ENCODE measurements at regions not wholly inside any gene's neighbourhood (a gene's known extent, or its start where the extent isn't known, plus 50 kb on each side); places are given as distances from the start of the nearest gene placed in this dataset.

DNA sequence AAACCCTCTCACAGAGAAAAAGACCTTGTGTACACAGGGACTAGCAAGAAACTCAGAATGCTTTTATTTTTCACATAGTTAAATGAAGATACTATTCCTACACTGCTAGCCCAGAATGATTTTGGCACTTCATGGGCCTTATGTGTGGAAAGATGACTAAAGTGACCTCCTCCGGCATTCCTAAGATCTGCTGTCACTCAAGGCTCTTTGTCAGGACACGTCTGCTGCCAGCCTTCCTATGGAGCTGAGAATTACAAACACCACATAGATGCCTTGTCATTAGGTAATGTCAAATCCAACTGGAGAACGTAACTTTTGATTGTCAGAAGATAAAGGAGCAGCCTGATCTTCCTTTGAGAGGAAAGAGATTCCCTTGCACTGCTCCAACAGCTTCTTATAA is 249.1 kb downstream of the FAT3 start (continued):
- TF ChIP-seq CBX8 (IDR thresholded peaks at IDR 0.05; ENCODE audit: borderline replicate concordance, extremely low read depth, low read depth, low read length, poor library complexity, severe bottlenecking), result no peak
- TF ChIP-seq DACH1 (IDR thresholded peaks at IDR 0.05; ENCODE audit: partially characterized antibody), result no peak
- TF ChIP-seq ZNF436 (CRISPR knock-in tag; IDR thresholded peaks at IDR 0.05), result no peak
- no peak for TF ChIP-seq EZH2 (IDR thresholded peaks at IDR 0.05; ENCODE audit: borderline replicate concordance, low read depth, low read length)
- no peak for TF ChIP-seq ZBTB8A (IDR thresholded peaks at IDR 0.05; ENCODE audit: partially characterized antibody)
- TF ChIP-seq KAT8 (IDR thresholded peaks at IDR 0.05; ENCODE audit: low read depth), result no peak
- no peak for TF ChIP-seq HMG20B (CRISPR knock-in tag; IDR thresholded peaks at IDR 0.05)
- no peak for TF ChIP-seq NCOA6 (IDR thresholded peaks at IDR 0.05)
- TF ChIP-seq RBBP5 (IDR thresholded peaks at IDR 0.05; ENCODE audit: borderline replicate concordance, insufficient read depth, low read length, poor library complexity, severe bottlenecking), result no peak

DNA sequence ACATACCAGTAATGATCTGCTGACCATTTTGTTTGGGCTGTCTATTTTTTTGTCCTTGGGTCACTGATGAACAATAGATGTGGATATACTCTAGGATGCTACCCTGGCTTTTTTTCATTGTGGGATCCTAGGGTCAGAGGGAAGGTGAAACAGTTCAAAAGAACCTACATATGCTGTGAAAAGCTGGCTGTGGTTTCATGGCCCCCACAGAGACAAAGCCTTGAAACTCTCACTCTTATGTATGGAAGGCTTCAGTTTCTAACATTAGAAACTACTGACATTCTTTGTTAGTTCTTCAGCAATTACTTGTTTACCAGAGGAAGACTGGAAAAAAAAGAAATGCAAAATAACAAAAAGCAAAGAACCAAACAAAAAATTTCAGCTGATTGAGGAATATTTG is 250.7 kb downstream of the FAT3 start:
- intact Hi-C loops (cut with micrococcal nuclease) (no loop called here), in situ Hi-C loops (cut with MboI) (no loop called here)
- POLR2A ChIA-PET, result no interaction called here
- Histone ChIP-seq H3K4me3 (no peak overlapping the region), H3K27me3 (ENCODE audit: control insufficient read depth in 2 of 2, insufficient read depth in 2 of 2, low read length in 2 of 2) (no peaks in the 10 kb centered on the region), H3K9me1 (ENCODE audit: control insufficient read depth, insufficient read depth, low read length) (no peaks in the 10 kb centered on the region), H3K9me3 (replicated peaks; ENCODE audit: control insufficient read depth, insufficient read depth, low read depth, low read length) (no peaks in the 10 kb centered on the region), H3K27ac (ENCODE audit: extremely low read depth, low read depth, low read length) (no peak overlapping the region), H3K4me1 (replicated peaks in 1 of 2; ENCODE audit: control insufficient read depth in 2 of 2, insufficient read depth in 2 of 2, low read length in 2 of 2) (no peaks in the 10 kb centered on the region), H3K4me2 (ENCODE audit: insufficient read depth, low read length) (no peak overlapping the region), H4K20me1 (replicated peaks; ENCODE audit: control insufficient read depth, insufficient read depth, low read length) (no peaks in the 10 kb centered on the region), H3K36me3 (ENCODE audit: control insufficient read depth, insufficient read depth, low read length) (no peaks in the 10 kb centered on the region), H3K79me2 (ENCODE audit: control insufficient read depth, insufficient read depth, low read length) (no peaks in the 10 kb centered on the region), H3K9ac (ENCODE audit: insufficient read depth in 1 of 2, low read depth in 2 of 2, low read length in 2 of 2) (no peak overlapping the region), H2AFZ (ENCODE audit: low read depth, low read length) (no peak overlapping the region)
- BruUV-seq (replicated peaks), result no TSS peak
- no peak for DNase-seq (ENCODE audit: extremely low read depth in 1 of 4, low spot score in 3 of 4)
- FAIRE-seq, result no peak
- CTCF ChIA-PET (ENCODE audit: low intra/inter-chr PET ratio), result no interaction called here
- ATAC-seq, result no peak
- no peak for TF ChIP-seq ZBED1 (IDR thresholded peaks at IDR 0.05)
- no peak for TF ChIP-seq NCOA1 (IDR thresholded peaks at IDR 0.05; ENCODE audit: low read depth)
- TF ChIP-seq, protein P1, sequence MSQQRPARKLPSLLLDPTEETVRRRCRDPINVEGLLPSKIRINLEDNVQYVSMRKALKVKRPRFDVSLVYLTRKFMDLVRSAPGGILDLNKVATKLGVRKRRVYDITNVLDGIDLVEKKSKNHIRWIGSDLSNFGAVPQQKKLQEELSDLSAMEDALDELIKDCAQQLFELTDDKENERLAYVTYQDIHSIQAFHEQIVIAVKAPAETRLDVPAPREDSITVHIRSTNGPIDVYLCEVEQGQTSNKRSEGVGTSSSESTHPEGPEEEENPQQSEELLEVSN (IDR thresholded peaks at IDR 0.05; ENCODE audit: borderline replicate concordance in 1 of 2, extremely low read depth in 1 of 2, insufficient read depth in 1 of 2, insufficient read length in 1 of 2, low read depth in 1 of 2, low read length in 1 of 2, poor library complexity in 1 of 2, severe bottlenecking in 1 of 2), result no peak
- no peak for TF ChIP-seq JUN (IDR thresholded peaks at IDR 0.05; ENCODE audit: borderline replicate concordance, low read depth, low read length)
- TF ChIP-seq JUN (CRISPR knock-in tag; IDR thresholded peaks at IDR 0.05; ENCODE audit: borderline replicate concordance), result no peak
- no peak for TF ChIP-seq MAFK (IDR thresholded peaks at IDR 0.05; ENCODE audit: low read length)
- TF ChIP-seq ZNF224 (CRISPR knock-in tag; IDR thresholded peaks at IDR 0.05), result no peak
- TF ChIP-seq, protein P2, sequence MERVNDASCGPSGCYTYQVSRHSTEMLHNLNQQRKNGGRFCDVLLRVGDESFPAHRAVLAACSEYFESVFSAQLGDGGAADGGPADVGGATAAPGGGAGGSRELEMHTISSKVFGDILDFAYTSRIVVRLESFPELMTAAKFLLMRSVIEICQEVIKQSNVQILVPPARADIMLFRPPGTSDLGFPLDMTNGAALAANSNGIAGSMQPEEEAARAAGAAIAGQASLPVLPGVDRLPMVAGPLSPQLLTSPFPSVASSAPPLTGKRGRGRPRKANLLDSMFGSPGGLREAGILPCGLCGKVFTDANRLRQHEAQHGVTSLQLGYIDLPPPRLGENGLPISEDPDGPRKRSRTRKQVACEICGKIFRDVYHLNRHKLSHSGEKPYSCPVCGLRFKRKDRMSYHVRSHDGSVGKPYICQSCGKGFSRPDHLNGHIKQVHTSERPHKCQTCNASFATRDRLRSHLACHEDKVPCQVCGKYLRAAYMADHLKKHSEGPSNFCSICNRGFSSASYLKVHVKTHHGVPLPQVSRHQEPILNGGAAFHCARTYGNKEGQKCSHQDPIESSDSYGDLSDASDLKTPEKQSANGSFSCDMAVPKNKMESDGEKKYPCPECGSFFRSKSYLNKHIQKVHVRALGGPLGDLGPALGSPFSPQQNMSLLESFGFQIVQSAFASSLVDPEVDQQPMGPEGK (CRISPR knock-in tag; IDR thresholded peaks at IDR 0.05; ENCODE audit: borderline replicate concordance), result no peak

Measured in K562 (cell line).